ENCODE measurements at regions not wholly inside any gene's neighbourhood (a gene's known extent, or its start where the extent isn't known, plus 50 kb on each side); places are given as distances from the start of the nearest gene placed in this dataset.

DNA sequence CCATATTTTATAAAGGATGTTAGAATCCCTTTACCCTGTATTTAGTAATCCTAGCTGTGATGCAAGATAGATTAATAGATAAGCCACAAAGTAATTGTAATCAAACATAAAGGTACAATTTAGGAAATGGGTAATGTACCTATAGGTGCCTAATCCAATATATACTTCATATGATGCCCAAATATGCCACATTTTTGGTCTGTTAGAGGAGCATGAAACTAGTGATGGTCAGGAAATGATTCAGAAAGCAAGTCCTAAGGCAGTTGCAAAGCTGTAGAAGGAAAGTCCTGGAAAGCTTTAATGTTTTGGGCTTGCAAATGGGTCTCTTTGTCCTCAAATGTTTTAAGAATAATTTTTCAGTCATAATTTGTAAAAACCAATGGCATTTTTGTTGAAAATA, 76.6 kb upstream of the PTPRK start:
- TF ChIP-seq EZH2 (IDR thresholded peaks at IDR 0.05; ENCODE audit: insufficient read depth, poor library complexity, severe bottlenecking) (no peak), EZH2phosphoT487 (IDR thresholded peaks at IDR 0.05; ENCODE audit: insufficient read depth, low read depth) (no peak)

Measured in GM23248 (cell line).